Loucy (cell line): ENCODE measurements at regions not wholly inside any gene's neighbourhood (a gene's known extent, or its start where the extent isn't known, plus 50 kb on each side); places are given as distances from the start of the nearest gene placed in this dataset.

Source experiments
- CTCF ChIP-seq: fragments of 200-600 bp; sonication (generic); conservative IDR thresholded peaks from 2 replicates; pipeline ENCODE4 v1.5.1; 2014; ENCODE audit warnings: mild to moderate bottlenecking, antibody characterized with exemption, low read length
- EZH2phosphoT487 ChIP-seq: fragments of 200-600 bp; IDR thresholded peaks from 2 replicates; pipeline ENCODE4 v1.6.1; 2018; ENCODE audit warnings: antibody characterized with exemption, mild to moderate bottlenecking, moderate library complexity, borderline replicate concordance

- TF ChIP-seq CTCF (no peak), EZH2phosphoT487 (no peak)
Measured at GRCh38 chr4:160019936-160020335, 917.1 kb downstream of the RAPGEF2 start.
